ENCODE measurements at regions not wholly inside any gene's neighbourhood (a gene's known extent, or its start where the extent isn't known, plus 50 kb on each side); places are given as distances from the start of the nearest gene placed in this dataset.

- TF ChIP-seq CTCF (IDR thresholded peaks at IDR 0.05; ENCODE audit: low read depth, low read length) (no peak), EZH2phosphoT487 (IDR thresholded peaks at IDR 0.05; ENCODE audit: low read depth) (no peak)
These were observed 148.5 kb upstream of the TNR start for GRCh38 chr1:175891783-175892309.
